ENCODE measurements at regions not wholly inside any gene's neighbourhood (a gene's known extent, or its start where the extent isn't known, plus 50 kb on each side); places are given as distances from the start of the nearest gene placed in this dataset.

DNA sequence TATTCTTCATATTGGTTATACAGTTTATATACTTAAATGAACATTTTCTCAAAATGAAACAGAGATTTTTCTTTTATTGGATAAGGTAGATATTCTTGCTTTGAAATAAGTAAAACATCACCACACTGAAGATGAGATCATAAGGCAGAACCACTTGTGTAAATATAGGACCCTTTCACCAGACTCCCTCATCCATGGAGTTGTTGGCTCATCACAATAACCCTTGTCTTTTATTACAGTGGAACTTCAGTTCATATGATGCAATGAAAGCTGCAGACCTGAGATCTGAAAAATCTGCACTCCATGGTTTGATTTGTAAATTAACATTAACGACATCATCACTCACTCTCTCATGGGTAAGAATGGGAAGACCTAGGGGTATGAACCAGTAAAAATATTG, 51.9 kb upstream of the DBX2 start:
- 69 to 73% methylated on average over 1 of the region's 1 CpG for WGBS, 2 donors
- no peaks in the 10 kb centered on the region for H3K27me3 ChIP-seq
- no peak for DNase-seq (ENCODE audit: low spot score in 2 of 2)
- H3K4me1 ChIP-seq = no peaks in the 10 kb centered on the region
- no peak overlapping the region for H3K27ac ChIP-seq
- TF ChIP-seq EP300 (IDR thresholded peaks at IDR 0.05) (no peak), POLR2A (IDR thresholded peaks at IDR 0.05) (no peak)
- TF ChIP-seq, protein P1, sequence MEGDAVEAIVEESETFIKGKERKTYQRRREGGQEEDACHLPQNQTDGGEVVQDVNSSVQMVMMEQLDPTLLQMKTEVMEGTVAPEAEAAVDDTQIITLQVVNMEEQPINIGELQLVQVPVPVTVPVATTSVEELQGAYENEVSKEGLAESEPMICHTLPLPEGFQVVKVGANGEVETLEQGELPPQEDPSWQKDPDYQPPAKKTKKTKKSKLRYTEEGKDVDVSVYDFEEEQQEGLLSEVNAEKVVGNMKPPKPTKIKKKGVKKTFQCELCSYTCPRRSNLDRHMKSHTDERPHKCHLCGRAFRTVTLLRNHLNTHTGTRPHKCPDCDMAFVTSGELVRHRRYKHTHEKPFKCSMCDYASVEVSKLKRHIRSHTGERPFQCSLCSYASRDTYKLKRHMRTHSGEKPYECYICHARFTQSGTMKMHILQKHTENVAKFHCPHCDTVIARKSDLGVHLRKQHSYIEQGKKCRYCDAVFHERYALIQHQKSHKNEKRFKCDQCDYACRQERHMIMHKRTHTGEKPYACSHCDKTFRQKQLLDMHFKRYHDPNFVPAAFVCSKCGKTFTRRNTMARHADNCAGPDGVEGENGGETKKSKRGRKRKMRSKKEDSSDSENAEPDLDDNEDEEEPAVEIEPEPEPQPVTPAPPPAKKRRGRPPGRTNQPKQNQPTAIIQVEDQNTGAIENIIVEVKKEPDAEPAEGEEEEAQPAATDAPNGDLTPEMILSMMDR (IDR thresholded peaks at IDR 0.05) = no peak
- no peaks in the 10 kb centered on the region for H3K36me3 ChIP-seq
- H3K4me3 ChIP-seq = no peak overlapping the region
- H3K9me3 ChIP-seq = no peaks in the 10 kb centered on the region

DNA sequence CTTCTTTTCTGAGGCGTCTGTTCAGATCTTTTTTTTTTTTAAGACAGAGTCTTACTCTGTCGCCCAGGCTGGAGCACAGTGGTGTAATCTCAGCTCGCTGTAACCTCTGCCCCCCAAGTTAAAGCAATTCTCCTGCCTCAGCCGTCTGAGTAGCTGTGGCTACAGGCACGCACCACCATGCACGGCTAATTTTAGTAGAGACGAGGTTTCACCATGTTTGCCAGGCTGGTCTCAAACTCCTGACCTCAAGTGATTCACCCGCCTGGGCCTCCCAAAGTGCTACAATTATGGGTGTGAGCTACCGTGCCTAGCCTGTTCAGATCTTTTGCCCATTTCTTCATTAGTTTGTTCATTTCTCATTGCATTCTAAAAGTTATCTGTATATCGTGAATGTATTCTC, 55.1 kb upstream of the DBX2 start:
- H3K4me1 ChIP-seq = no peaks in the 10 kb centered on the region
- no peak overlapping the region for H3K27ac ChIP-seq
- H3K27me3 ChIP-seq = no peaks in the 10 kb centered on the region
- no peaks in the 10 kb centered on the region for H3K9me3 ChIP-seq
- no peaks in the 10 kb centered on the region for H3K36me3 ChIP-seq
- H3K4me3 ChIP-seq = no peak overlapping the region
- WGBS, 2 donors = 88 to 89% methylated on average over 10 of the region's 10 CpGs
- DNase-seq (ENCODE audit: low spot score in 2 of 2) = no peak
- no peak for TF ChIP-seq POLR2A (IDR thresholded peaks at IDR 0.05)
- no peak for TF ChIP-seq EP300 (IDR thresholded peaks at IDR 0.05)
- TF ChIP-seq, protein P1 (IDR thresholded peaks at IDR 0.05) = no peak

DNA sequence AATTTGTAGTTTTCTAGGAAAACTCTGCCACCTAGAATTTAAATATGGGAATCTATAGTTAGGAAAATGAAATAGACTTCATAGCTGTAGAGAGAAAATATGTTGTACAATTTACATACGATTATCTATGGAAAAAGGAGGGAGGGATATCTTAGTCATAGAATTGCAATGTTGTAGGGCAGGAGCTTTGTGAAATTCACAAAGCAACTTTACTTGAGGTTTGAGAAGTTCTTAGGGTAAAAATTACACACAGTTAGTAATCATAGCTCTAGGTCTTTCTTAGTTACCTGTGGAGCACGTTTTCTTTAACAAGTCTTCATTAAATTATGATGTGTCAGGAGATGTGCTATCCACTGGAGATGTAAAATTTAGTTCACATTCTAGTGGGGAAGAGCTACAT, 61.4 kb upstream of the DBX2 start:
- WGBS, 2 donors = 75 to 79% methylated on average over 2 of the region's 2 CpGs
- no peaks in the 10 kb centered on the region for H3K36me3 ChIP-seq
- H3K27ac ChIP-seq = no peak overlapping the region
- DNase-seq (ENCODE audit: low spot score in 2 of 2) = no peak
- H3K4me3 ChIP-seq = no peak overlapping the region
- H3K27me3 ChIP-seq = no peaks in the 10 kb centered on the region
- no peaks in the 10 kb centered on the region for H3K9me3 ChIP-seq
- H3K4me1 ChIP-seq = no peaks in the 10 kb centered on the region
- TF ChIP-seq POLR2A (IDR thresholded peaks at IDR 0.05) (no peak), EP300 (IDR thresholded peaks at IDR 0.05) (no peak)
- TF ChIP-seq, protein P1 (IDR thresholded peaks at IDR 0.05) = no peak

DNA sequence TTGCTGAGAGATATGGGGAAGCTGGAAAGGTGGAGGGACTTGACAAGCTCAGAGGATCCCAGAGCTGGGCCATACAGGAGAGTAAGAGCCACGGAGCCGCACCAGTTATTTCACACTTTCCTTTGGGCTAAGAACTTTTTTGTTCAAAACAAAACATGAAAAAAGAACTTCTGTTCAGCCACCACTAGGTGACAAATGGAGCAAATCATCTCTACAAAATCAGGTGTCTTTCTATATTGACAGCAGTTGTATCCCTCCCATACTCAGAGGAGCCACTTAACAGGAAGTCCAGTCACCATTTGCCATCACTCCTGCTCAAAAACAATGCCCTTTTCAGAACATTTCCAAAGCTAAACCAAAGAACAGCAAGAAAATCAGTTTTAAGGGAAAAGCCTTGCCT, 70.3 kb upstream of the DBX2 start:
- no peaks in the 10 kb centered on the region for H3K9me3 ChIP-seq
- no peak for DNase-seq (ENCODE audit: low spot score in 2 of 2)
- H3K27ac ChIP-seq = no peak overlapping the region
- TF ChIP-seq EP300 (IDR thresholded peaks at IDR 0.05) (no peak), POLR2A (IDR thresholded peaks at IDR 0.05) (no peak)
- TF ChIP-seq, protein P1 (IDR thresholded peaks at IDR 0.05) = no peak
- WGBS, 2 donors = 82 to 90% methylated on average over 2 of the region's 2 CpGs
- H3K36me3 ChIP-seq = no peaks in the 10 kb centered on the region
- no peaks in the 10 kb centered on the region for H3K4me1 ChIP-seq
- H3K4me3 ChIP-seq = no peak overlapping the region
- no peaks in the 10 kb centered on the region for H3K27me3 ChIP-seq

DNA sequence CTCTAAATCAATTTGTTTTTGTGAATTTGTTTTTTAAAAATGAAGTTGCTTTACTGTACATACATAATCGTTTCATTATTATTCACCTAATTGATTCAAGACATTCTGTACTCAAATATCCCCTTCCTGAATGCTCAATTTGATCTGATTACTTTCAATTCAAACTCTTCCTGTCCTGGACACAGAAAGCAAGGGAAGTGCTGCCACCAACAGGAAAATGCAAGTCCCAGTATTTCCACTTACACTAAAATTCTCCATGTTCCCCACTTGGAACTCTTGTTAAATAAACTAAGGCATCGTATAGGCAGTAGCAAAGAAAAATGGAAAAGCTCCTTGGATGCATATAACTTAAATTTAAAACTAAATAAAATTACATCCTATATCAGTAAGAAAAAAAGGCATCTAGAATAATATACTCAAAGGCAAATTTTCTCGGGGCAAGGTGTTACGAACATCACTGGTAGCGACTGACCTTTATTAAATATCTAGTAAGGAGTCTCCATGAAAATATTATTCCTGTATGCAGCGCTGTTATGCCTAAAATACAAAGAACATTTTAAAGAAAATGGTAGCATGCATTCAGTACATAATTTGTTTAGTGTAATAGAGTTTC, 72.0 kb upstream of the DBX2 start:
- Histone ChIP-seq H3K27me3 (no peaks in the 10 kb centered on the region), H3K4me3 (no peak overlapping the region), H3K9me3 (no peaks in the 10 kb centered on the region), H3K36me3 (no peaks in the 10 kb centered on the region), H3K27ac (no peak overlapping the region), H3K4me1 (no peaks in the 10 kb centered on the region)
- WGBS, 2 donors = 62 to 63% methylated on average over 6 of the region's 6 CpGs
- TF ChIP-seq, protein P1 (IDR thresholded peaks at IDR 0.05) = no peak
- TF ChIP-seq POLR2A (IDR thresholded peaks at IDR 0.05) (no peak), EP300 (IDR thresholded peaks at IDR 0.05) (no peak)
- DNase-seq (ENCODE audit: low spot score in 2 of 2) = no peak
